HEK293T (cell line): ENCODE measurements at regions not wholly inside any gene's neighbourhood (a gene's known extent, or its start where the extent isn't known, plus 50 kb on each side); places are given as distances from the start of the nearest gene placed in this dataset.

Experiments
- FOXM1 ChIP-seq: fragments of 450-650 bp; IDR thresholded peaks from 2 replicates; pipeline ENCODE4 v1.6.1; 2017; ENCODE audit warnings: mild to moderate bottlenecking, borderline replicate concordance
- LEF1 ChIP-seq: fragments of 450-650 bp; IDR thresholded peaks from 2 replicates; pipeline ENCODE4 v1.6.1; 2017; ENCODE audit warnings: mild to moderate bottlenecking, borderline replicate concordance
- SUZ12 ChIP-seq: fragments of 450-650 bp; IDR thresholded peaks from 2 replicates; pipeline ENCODE4 v1.6.1; 2016; ENCODE audit warnings: mild to moderate bottlenecking
- ZNF384 ChIP-seq: fragments of 450-650 bp; IDR thresholded peaks from 2 replicates; pipeline ENCODE4 v1.6.1; 2016

DNA sequence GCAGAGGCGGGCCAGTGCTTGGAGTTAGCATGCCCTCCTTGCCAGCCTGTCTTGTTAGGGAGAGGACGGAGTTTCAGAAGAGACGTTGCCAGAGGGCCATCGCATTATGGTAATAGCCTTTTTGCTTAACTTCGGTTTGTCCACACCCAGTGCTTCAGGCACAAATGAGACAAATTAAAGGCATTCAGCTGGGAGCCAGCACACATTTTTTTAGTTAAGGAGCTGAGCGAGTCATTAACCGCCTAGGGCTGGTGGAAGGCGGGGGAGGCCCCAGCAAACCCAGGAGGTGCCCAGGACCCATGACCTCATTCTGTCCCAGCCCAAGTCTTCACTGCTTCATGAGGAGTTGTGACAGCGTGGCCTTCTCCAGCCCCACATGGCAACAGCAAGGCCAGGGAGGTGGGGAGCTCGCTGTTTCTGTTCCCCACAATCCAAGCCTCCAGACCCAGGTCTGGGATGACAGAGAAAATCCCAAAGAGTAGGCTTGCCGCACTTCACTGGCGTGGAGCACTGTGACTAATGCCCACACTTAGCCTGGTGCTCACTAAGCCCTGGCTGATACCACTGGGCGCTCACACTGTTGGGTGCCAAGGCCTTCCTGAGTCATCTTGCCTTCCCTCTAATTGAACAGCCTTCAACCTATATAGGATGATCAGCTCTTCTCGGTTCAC, 237.1 kb downstream of the ANKRD60 start:
- TF ChIP-seq ZNF384 (no peak), SUZ12 (no peak), FOXM1 (no peak), LEF1 (no peak)
